HG03469 (cell line): ENCODE measurements at regions not wholly inside any gene's neighbourhood (a gene's known extent, or its start where the extent isn't known, plus 50 kb on each side); places are given as distances from the start of the nearest gene placed in this dataset.
"Not testable (repeated sequence)": the region's sequence is repeated elsewhere in the genome, so short reads cannot be mapped to it uniquely, and the experiment has no call there.

ENCODE experiments used
- ATAC-seq: cut with Tn5 transposase; IDR thresholded peaks from one replicate; pipeline ENCODE4 v1.9.1; 2021; ENCODE audit warnings: mild to moderate bottlenecking, moderate library complexity, moderate number of reproducible peaks; ENCODE audit not compliant: unreplicated experiment

GRCh38 chr5:91494447-91494996 is 111.4 kb upstream of the ARRDC3 start:
- no peak for ATAC-seq

DNA sequence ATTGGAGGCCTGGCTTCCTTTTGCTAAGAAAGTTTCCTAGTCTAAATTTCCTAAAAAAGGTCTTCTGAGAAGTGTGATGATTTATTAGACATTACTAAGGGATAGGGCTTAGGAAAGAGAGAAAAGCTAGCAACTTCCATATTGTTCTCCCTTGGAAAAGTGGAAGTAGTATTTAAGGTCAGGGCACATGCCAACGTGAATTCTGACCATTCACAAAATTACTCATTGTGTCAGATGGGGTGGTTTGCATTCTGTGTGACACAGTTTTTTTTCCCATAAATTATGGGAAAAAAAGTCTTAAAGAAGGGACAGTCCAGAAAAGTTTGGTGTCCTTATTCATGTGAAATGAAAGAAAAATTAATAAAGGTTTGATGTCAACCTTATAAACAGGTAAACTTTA is 110.0 kb upstream of the ARRDC3 start:
- ATAC-seq, result no peak

GRCh38 chr5:91491229-91491628 is 108.1 kb upstream of the ARRDC3 start:
- ATAC-seq, result no peak

- no peak for ATAC-seq
Measured at GRCh38 chr5:91490316-91490715, 107.2 kb upstream of the ARRDC3 start.

GRCh38 chr5:91487420-91487819 is 104.3 kb upstream of the ARRDC3 start:
- ATAC-seq, result no peak

DNA sequence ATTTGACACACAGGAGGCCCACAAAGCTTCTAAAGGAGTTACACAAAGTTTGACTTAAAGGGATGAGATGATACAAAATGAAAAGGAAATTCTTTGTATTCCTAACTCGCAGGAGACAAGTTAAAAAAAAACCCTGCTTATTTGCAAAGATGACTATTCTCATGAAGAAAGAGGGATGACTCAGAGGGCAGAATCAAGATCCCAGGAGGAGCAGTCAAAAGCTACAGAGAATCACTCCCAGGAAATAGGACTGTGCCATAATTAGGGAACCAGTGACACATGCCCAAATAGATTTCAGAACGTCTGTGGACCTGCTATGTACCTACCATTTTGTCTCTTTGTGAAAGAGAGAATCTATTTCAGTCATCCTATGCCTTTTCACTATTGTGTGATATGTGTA is 103.5 kb upstream of the ARRDC3 start:
- no peak for ATAC-seq

- no peak for ATAC-seq
Measured at GRCh38 chr5:91484662-91485061, 101.5 kb upstream of the ARRDC3 start.

GRCh38 chr5:91479376-91479775 is 96.3 kb upstream of the ARRDC3 start:
- not testable (repeated sequence) for ATAC-seq

GRCh38 chr5:91478096-91478495 is 95.0 kb upstream of the ARRDC3 start:
- no peak for ATAC-seq

DNA sequence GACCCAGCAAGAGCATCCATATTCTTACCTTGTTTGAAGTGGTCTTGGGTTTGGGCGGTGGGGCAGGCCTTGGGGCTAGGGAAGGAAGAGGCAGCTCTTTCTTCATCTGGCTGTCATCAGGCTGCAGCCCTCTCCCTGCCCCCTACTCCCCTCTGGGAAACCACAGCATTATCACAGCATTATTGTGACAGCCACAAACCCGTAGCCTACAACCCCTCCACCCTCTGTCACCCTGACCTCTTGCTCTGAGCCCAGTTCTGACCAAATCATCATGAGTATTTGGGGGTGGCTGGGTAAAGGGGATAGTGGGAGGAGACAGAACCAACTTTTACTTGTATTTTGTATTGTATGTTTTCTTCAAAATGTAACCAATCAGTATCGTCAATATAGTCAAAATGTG is 94.3 kb upstream of the ARRDC3 start:
- ATAC-seq, result no peak

- no peak for ATAC-seq
Measured at GRCh38 chr5:91474201-91474600, 91.1 kb upstream of the ARRDC3 start.

GRCh38 chr5:91472631-91473030 is 89.5 kb upstream of the ARRDC3 start:
- ATAC-seq, result no peak

- ATAC-seq, result no peak
Measured at GRCh38 chr5:91469517-91470165, 86.5 kb upstream of the ARRDC3 start.

- ATAC-seq, result no peak
Measured at GRCh38 chr5:91468651-91469422, 85.7 kb upstream of the ARRDC3 start.

- ATAC-seq, result no peak
Measured at GRCh38 chr5:91464886-91465646, 81.9 kb upstream of the ARRDC3 start.

GRCh38 chr5:91457681-91458058 is 74.6 kb upstream of the ARRDC3 start:
- ATAC-seq, result no peak

- ATAC-seq, result no peak
Measured at GRCh38 chr5:91456928-91457680, 74.0 kb upstream of the ARRDC3 start.

DNA sequence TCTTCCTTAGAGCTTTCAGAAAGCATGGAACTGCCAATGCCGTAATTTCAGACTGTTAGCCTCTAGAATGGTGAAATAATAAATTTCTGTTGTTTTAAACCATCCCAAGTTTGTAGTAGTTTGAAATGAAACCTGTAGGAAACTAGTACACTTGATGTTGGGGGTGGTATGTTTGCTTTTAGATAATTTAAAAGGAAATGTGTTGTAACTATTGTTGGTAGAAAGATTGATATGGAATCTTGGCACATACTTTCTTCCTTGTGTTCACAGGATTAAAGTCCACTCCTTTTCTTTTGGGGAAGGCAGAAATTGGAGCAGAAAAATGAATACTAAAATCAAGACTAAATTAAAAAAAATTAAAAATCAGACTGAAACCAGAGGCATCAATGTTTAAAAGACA is 66.0 kb upstream of the ARRDC3 start:
- ATAC-seq, result no peak

DNA sequence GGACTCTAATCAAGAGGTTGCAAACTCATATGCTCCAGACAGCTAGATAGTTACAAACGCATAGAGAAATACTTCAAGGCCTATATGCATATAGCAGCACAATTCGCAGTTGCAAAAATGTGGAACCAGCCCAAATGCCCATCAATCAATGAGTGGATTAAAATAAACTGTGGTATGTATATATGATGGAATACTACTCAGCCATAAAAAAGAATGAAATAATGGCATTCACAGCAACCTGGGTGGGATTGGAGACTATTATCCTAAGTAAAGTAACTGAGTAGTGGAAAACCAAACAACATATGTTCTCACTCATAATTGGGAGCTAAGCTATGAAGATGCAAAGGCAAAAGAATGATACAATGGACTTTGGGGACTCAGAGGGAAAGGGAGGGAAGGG is 65.0 kb upstream of the ARRDC3 start:
- ATAC-seq, result not testable (repeated sequence)

- ATAC-seq, result not testable (repeated sequence)
Measured at GRCh38 chr5:91446880-91447279, 63.8 kb upstream of the ARRDC3 start.
